GM23338 (cell line): ENCODE measurements at regions not wholly inside any gene's neighbourhood (a gene's known extent, or its start where the extent isn't known, plus 50 kb on each side); places are given as distances from the start of the nearest gene placed in this dataset.

Experiments used
- EZH2 ChIP-seq: fragments of 200-600 bp; sonication (generic); IDR thresholded peaks from one replicate; pipeline ENCODE4 v1.8.0; 2017; ENCODE audit warnings: antibody characterized with exemption, mild to moderate bottlenecking, low read depth; ENCODE audit not compliant: unreplicated experiment
- EZH2phosphoT487 ChIP-seq: fragments of 200-600 bp; sonication (generic); IDR thresholded peaks from one replicate; pipeline ENCODE4 v1.8.1; 2018; ENCODE audit warnings: antibody characterized with exemption; ENCODE audit not compliant: unreplicated experiment
- POLR2AphosphoS5 ChIP-seq: IDR thresholded peaks from 2 replicates; pipeline ENCODE4 v1.6.1; 2016; ENCODE audit warnings: antibody characterized with exemption, low read depth
- ZNF331 ChIP-seq: fragments of 250-450 bp; sonication (Bioruptor Pico); IDR thresholded peaks from 2 replicates; pipeline ENCODE4 v1.5.0; 2020; ENCODE audit warnings: low read depth, mild to moderate bottlenecking, moderate library complexity
- TF ChIP-seq, protein P1 (sequence below): IDR thresholded peaks from one replicate; pipeline ENCODE4 v1.6.1; 2018; ENCODE audit warnings: antibody characterized with exemption; ENCODE audit not compliant: unreplicated experiment
- TF ChIP-seq, protein P2 (sequence below), 2 experiments: fragments of 200-600 bp in 1 of 2; sonication (generic) in 1 of 2; conservative IDR thresholded peaks; 2 replicates each; pipeline versions ENCODE4 v1.5.1 to v1.6.1; 2016 to 2017; ENCODE audit warnings: antibody characterized with exemption in 2 of 2, low read depth in 2 of 2, mild to moderate bottlenecking in 2 of 2, moderate library complexity in 1 of 2
- TF ChIP-seq, protein P3 (sequence below): fragments of 250-450 bp; sonication (Bioruptor Pico); IDR thresholded peaks from 2 replicates; pipeline ENCODE4 v1.5.0; 2020; ENCODE audit warnings: mild to moderate bottlenecking, moderate library complexity

DNA sequence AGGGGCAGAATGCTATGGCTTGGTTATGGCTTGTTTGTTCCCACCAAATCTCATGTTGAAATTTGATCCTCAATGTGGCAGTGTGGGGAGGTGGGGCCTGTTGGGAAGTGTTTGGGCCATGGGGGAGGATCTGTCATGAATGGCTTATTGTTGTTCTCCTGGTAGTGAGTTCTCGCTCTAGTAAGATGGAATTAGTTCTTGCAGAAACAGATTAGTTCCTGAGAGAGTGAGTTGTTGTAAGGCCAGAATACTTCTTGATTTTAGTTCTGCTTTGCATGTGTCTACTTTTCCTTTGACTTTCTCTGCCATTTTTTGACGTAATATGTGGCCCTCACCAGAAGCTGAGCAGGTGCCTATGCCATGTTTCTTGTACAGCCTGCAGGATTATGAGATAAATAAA, 188.2 kb downstream of the KIF20B start:
- TF ChIP-seq, protein P1, sequence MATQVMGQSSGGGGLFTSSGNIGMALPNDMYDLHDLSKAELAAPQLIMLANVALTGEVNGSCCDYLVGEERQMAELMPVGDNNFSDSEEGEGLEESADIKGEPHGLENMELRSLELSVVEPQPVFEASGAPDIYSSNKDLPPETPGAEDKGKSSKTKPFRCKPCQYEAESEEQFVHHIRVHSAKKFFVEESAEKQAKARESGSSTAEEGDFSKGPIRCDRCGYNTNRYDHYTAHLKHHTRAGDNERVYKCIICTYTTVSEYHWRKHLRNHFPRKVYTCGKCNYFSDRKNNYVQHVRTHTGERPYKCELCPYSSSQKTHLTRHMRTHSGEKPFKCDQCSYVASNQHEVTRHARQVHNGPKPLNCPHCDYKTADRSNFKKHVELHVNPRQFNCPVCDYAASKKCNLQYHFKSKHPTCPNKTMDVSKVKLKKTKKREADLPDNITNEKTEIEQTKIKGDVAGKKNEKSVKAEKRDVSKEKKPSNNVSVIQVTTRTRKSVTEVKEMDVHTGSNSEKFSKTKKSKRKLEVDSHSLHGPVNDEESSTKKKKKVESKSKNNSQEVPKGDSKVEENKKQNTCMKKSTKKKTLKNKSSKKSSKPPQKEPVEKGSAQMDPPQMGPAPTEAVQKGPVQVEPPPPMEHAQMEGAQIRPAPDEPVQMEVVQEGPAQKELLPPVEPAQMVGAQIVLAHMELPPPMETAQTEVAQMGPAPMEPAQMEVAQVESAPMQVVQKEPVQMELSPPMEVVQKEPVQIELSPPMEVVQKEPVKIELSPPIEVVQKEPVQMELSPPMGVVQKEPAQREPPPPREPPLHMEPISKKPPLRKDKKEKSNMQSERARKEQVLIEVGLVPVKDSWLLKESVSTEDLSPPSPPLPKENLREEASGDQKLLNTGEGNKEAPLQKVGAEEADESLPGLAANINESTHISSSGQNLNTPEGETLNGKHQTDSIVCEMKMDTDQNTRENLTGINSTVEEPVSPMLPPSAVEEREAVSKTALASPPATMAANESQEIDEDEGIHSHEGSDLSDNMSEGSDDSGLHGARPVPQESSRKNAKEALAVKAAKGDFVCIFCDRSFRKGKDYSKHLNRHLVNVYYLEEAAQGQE, result no peak
- TF ChIP-seq, protein P2, sequence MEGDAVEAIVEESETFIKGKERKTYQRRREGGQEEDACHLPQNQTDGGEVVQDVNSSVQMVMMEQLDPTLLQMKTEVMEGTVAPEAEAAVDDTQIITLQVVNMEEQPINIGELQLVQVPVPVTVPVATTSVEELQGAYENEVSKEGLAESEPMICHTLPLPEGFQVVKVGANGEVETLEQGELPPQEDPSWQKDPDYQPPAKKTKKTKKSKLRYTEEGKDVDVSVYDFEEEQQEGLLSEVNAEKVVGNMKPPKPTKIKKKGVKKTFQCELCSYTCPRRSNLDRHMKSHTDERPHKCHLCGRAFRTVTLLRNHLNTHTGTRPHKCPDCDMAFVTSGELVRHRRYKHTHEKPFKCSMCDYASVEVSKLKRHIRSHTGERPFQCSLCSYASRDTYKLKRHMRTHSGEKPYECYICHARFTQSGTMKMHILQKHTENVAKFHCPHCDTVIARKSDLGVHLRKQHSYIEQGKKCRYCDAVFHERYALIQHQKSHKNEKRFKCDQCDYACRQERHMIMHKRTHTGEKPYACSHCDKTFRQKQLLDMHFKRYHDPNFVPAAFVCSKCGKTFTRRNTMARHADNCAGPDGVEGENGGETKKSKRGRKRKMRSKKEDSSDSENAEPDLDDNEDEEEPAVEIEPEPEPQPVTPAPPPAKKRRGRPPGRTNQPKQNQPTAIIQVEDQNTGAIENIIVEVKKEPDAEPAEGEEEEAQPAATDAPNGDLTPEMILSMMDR (conservative IDR thresholded peaks at IDR 0.05; ENCODE audit: low read depth in 2 of 2), result no peak
- TF ChIP-seq EZH2phosphoT487, result no peak
- no peak for TF ChIP-seq POLR2AphosphoS5
- TF ChIP-seq EZH2, result no peak
- TF ChIP-seq, protein P3, sequence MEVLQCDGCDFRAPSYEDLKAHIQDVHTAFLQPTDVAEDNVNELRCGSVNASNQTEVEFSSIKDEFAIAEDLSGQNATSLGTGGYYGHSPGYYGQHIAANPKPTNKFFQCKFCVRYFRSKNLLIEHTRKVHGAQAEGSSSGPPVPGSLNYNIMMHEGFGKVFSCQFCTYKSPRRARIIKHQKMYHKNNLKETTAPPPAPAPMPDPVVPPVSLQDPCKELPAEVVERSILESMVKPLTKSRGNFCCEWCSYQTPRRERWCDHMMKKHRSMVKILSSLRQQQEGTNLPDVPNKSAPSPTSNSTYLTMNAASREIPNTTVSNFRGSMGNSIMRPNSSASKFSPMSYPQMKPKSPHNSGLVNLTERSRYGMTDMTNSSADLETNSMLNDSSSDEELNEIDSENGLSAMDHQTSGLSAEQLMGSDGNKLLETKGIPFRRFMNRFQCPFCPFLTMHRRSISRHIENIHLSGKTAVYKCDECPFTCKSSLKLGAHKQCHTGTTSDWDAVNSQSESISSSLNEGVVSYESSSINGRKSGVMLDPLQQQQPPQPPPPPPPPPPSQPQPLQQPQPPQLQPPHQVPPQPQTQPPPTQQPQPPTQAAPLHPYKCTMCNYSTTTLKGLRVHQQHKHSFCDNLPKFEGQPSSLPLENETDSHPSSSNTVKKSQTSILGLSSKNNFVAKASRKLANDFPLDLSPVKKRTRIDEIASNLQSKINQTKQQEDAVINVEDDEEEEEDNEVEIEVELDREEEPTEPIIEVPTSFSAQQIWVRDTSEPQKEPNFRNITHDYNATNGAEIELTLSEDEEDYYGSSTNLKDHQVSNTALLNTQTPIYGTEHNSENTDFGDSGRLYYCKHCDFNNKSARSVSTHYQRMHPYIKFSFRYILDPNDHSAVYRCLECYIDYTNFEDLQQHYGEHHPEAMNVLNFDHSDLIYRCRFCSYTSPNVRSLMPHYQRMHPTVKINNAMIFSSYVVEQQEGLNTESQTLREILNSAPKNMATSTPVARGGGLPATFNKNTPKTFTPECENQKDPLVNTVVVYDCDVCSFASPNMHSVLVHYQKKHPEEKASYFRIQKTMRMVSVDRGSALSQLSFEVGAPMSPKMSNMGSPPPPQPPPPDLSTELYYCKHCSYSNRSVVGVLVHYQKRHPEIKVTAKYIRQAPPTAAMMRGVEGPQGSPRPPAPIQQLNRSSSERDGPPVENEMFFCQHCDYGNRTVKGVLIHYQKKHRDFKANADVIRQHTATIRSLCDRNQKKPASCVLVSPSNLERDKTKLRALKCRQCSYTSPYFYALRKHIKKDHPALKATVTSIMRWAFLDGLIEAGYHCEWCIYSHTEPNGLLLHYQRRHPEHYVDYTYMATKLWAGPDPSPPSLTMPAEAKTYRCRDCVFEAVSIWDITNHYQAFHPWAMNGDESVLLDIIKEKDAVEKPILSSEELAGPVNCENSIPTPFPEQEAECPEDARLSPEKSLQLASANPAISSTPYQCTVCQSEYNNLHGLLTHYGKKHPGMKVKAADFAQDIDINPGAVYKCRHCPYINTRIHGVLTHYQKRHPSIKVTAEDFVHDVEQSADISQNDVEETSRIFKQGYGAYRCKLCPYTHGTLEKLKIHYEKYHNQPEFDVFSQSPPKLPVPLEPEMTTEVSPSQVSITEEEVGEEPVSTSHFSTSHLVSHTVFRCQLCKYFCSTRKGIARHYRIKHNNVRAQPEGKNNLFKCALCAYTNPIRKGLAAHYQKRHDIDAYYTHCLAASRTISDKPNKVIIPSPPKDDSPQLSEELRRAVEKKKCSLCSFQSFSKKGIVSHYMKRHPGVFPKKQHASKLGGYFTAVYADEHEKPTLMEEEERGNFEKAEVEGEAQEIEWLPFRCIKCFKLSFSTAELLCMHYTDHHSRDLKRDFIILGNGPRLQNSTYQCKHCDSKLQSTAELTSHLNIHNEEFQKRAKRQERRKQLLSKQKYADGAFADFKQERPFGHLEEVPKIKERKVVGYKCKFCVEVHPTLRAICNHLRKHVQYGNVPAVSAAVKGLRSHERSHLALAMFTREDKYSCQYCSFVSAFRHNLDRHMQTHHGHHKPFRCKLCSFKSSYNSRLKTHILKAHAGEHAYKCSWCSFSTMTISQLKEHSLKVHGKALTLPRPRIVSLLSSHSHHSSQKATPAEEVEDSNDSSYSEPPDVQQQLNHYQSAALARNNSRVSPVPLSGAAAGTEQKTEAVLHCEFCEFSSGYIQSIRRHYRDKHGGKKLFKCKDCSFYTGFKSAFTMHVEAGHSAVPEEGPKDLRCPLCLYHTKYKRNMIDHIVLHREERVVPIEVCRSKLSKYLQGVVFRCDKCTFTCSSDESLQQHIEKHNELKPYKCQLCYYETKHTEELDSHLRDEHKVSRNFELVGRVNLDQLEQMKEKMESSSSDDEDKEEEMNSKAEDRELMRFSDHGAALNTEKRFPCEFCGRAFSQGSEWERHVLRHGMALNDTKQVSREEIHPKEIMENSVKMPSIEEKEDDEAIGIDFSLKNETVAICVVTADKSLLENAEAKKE (CRISPR knock-in tag), result no peak
- TF ChIP-seq ZNF331 (CRISPR knock-in tag), result no peak
